ENCODE measurements at regions not wholly inside any gene's neighbourhood (a gene's known extent, or its start where the extent isn't known, plus 50 kb on each side); places are given as distances from the start of the nearest gene placed in this dataset.
"Not testable (repeated sequence)": the region's sequence is repeated elsewhere in the genome, so short reads cannot be mapped to it uniquely, and the experiment has no call there.

DNA sequence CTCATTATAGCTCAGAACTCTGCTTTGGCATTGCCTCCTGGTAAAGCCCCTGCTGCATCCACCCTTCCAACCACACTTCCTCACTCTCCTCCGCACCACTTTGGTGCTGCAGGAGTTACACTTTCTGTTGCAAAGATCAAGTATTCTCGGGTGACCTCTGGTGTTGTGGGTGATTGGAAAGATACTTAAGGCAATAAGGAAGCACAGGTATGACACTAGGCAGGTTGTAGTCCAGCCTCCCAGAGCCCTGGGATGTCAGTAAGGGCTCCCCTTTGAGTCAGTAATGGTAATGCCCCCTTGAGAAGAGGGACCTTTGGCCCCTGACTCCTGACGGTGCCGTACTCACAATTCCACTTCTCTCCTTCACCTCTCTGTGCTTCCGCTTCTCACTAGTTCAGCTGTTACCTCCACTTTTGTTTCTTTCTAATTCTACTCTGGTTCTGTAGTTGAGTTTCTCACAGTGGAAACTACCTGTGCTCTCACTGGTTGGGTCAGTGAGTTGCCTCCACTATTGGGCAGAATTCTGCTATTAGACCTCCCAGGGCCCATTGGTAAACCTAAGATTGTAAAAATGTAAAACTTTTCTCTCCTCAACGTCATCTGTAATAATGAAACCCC lies 350.0 kb downstream of the GOLGA6L6 start:
- DNase-seq (ENCODE audit: low spot score), result not testable (repeated sequence)

DNA sequence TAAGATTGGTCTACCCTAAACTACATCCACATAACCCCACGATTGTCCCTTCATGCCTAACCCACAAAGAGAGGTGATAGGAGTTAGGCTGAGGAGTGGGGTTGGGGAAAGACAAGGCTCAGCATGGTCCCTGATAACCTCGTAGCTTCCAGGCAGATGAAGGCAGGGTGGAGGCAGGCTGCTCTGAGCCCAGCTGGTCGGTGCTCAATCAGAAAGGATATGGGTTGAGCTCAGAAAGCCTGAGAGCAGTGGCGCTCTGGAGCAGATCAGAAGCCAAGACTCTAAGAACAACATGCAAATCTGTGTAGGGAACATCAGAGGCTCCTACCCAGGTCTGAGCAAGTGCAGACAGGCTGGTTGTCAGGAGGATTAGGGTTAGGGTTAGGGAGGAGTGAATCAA lies 353.0 kb downstream of the GOLGA6L6 start:
- DNase-seq (ENCODE audit: low spot score), result not testable (repeated sequence)

DNA sequence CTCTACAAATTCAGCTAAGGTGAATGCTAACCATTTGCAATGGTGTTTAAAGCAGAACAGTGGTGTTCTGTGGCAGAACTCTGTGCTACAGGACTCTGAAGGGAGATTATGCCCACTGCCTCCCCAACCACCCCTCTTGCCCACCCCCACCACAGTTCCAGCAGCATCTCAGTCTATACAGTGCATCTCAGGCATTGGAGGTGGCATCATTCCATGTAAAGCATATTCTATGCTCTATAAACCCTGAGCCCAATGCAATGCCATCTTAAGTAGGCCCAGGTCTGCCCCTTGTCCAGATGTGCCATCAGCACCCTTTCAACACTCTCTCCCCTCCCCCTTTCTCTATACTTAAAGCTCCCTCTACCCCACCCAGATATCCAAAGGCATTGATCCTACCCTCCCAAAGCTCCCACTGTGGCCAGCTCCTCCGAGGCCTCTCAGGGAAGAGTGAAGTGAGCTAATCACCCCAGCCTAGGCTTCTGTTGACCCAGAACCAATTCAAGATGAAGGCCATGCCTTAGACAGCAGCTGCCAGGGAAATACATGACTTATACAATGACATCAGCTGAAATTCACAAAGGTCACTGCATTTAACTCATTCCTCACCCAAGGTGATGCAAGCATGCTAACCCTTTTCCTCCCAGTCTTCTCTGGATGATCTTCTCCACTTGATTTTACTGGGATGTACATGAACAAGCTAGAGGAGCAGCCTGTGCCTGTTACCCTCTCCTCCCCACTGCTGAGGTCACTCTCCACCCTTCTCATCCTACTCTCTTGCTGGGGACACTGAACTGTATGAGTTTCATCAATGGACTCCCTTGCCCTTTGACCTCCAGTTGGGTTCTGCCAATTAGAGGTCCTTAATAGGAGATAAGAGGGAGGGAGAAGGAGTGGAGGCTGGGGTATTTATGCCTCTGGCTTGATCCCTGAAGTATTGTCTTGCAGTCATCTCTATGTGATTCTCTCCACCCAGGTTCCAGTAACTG lies 353.9 kb downstream of the GOLGA6L6 start:
- DNase-seq (ENCODE audit: low spot score), result not testable (repeated sequence)

DNA sequence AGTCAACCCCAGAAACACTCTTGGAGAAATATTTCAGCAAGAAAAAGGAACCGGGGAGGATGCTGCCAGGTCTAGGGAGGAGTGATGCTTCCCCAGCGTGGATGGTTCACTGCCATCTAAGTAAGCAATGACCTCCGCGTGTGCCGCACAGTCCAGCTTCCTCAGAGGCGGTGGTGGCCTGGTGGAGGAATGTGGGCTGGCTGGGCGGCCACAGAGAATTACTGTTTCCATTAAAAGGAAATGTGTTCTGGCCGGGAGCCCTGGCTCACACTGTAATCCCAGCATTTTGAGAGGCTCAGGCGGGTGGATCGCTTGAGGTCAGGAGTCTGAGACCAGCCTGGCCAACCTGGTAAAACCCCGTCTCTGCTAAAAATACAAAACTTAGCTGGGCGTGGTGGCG lies 356.7 kb downstream of the GOLGA6L6 start:
- not testable (repeated sequence) for DNase-seq (ENCODE audit: low spot score)

DNA sequence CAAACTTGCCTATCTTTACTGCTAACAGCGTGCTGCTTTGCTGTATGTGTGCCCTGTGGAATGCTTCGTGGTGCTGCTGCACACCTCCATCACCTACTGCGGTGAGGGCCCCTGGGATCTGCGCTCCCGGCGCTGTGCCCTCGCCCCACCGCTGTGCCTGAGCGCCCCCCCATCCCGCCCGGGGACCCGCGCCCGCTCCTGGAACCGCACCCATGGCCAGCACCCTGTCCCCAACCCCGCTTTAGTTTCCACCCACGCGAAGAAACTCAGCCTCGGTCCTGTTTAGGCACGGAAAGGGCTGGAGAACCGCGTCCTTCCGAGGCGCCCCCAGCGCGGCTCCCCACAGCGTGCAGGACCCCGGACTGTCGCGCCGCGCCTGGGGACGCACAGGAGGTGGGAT lies 373.4 kb downstream of the GOLGA6L6 start:
- DNase-seq (ENCODE audit: low spot score), result not testable (repeated sequence)

DNA sequence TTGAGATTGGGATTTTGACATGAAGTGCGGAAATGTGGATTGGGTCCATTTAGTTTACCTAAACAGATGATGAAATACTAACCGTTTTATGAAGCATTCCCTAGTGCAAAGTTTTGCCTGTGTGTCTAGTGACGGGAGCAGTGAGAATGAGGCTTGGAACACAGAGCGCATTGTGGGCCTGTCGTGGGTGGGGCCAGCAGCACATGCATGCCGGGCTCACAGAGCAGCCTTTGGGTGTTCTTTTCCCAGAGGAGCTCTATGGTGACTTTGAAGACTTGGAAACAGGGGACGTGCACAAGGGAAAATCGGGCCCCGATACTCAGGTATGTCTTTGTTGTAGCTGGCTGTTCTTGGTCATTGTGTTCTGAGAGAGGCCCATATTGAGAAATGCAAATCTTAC lies 388.1 kb downstream of the GOLGA6L6 start:
- not testable (repeated sequence) for DNase-seq (ENCODE audit: low spot score)

DNA sequence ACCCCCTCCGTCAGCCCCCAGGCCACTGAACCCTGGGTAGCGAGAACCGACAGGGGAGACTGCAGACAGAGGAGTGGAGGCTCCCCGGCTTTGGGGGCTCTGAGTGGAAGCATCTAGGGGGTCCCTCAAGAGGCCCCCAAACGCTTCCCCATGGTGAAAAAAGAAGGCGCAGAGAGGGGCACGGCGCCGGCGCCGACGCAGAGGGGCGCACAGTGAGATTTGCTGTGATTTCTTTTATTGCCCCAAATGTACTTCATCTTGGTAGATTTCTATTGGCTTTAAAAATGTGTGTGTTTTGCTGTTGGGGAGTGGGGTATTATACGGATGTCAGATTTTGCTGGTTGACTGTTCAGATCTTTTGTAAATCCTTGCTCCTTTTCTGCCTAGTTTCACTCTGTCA lies 392.9 kb downstream of the GOLGA6L6 start:
- not testable (repeated sequence) for DNase-seq (ENCODE audit: low spot score)

DNA sequence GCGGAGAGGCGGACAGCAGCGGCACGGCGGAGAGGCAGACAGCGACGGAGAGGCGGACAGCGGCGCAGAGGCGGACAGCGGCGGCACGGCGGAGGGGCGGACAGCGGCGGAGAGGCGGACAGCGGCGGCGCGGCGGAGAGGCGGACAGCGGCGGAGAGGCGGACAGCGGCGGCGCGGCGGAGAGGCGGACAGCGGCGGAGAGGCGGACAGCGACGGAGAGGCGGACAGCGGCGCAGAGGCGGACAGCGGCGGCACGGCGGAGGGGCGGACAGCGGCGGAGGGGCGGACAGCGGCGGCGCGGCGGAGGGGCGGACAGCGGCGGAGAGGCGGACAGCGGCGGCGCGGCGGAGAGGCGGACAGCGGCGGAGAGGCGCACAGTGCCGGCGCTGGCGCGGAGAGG lies 393.6 kb downstream of the GOLGA6L6 start:
- not testable (repeated sequence) for DNase-seq (ENCODE audit: low spot score)

DNA sequence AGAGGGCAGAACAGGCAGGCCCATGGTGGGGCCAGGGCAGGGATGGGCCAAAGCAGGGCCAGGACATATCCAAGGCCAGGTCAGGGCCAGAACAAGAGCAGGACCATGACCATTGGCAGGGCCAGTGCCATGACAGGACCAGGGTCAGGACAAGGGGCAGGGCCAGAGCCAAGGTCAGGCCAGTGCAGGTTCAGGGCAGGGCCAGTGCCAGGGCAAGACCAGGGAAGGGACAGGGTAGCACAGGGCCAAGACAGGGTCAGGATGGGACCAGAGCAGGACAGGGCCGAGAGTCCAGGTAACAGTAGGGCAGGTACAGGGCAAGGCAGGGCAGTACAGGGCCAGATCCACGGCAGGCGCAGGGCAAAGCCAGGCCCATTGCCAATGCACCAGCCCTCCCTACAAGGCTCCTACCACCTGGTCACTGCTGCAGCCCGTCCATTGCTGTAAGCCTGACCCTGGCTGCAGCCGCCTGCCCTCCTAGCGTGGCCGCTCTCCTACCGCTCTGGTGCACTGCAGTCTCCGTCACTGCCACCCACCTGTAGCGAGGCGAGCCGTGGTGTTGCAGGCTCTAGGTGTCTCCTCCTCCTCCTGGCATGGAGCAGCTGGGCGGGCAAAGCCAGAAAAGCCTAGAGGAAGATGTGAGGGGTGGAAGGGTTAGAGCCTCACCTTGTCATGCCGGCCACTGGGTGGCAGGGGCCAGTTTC lies 397.1 kb downstream of the GOLGA6L6 start:
- not testable (repeated sequence) for DNase-seq (ENCODE audit: low spot score)

DNA sequence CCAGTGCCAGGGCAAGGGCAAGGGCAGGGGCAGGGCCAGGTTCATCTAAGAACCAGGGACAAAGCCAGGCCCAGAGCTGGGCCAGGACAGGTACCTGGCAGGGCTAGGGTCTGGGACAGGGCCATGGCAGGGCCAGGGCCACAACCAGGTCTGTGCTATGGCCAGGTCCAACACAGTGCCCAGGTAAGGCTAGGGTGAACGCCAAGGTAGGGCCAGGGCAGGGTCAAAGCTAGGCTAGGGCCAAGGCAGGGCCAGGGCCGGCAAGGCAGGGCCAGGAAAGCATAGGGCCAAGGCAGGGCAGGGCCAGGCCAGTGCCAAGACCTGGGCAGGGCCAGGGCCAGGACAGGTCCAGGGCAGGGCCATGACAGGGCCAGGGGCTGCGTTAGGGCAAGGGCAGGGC lies 398.7 kb downstream of the GOLGA6L6 start:
- DNase-seq (ENCODE audit: low spot score), result not testable (repeated sequence)

DNA sequence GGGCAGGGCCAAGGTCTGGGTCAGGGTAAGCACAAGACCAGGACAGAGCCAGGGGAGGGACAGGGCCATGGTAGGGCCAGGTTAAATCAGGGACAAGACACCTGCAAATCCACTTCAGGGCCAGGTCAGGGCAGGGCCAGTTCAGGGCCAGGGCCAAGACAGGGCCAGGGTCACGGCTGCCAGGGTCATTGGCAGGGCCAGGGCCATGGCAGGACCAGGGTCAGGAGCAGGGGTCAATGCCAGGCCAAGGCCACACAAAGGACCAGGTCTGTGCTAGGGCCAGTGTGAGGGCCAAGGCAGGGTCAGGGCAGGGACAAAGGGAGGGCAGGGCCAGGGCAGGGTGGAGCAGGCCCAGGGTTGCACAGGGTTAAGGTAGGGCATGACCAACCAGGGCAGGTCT lies 399.2 kb downstream of the GOLGA6L6 start:
- DNase-seq (ENCODE audit: low spot score), result not testable (repeated sequence)

DNA sequence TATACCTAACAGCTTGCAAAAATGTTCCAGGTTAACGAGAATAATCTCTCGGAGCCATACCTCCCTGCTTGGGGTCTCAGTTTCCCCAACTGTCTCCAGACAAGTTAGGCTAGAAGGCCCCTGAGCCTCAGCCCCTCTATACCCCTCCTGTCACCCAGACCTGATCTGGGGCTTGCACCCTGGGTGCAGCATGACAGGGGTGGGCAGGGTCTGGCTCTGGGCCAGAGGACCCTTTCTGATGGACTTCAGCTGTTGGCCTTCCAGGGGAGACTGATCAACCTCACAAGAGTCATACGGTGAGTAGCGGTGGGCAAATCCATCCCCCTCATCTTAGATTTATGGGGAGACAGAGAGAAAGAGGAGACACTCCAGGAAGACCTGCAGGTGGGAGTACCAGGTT lies 416.9 kb downstream of the GOLGA6L6 start:
- DNase-seq (ENCODE audit: low spot score), result not testable (repeated sequence)

DNA sequence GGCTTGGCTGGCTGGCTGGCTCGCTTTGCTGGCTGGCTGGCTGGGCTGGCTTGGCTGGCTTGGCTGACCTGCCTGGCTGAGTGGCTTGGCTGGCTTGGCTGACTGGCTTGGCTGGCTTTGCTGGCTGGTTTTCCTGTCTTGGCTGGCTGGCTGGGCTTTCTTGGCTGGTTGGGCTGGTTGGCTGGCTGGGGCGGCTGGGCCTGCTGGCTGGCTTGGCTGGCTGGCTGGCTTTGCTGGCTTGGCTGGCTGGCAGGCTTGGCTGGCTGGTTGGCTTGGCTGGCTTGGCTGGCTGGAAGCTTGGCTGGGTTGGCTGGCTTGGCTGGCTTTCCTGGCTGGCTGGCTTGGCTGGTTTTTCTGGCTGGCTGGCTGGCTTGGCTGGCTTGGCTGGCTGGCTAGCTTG lies 435.6 kb downstream of the GOLGA6L6 start:
- no peak for DNase-seq (ENCODE audit: low spot score)

DNA sequence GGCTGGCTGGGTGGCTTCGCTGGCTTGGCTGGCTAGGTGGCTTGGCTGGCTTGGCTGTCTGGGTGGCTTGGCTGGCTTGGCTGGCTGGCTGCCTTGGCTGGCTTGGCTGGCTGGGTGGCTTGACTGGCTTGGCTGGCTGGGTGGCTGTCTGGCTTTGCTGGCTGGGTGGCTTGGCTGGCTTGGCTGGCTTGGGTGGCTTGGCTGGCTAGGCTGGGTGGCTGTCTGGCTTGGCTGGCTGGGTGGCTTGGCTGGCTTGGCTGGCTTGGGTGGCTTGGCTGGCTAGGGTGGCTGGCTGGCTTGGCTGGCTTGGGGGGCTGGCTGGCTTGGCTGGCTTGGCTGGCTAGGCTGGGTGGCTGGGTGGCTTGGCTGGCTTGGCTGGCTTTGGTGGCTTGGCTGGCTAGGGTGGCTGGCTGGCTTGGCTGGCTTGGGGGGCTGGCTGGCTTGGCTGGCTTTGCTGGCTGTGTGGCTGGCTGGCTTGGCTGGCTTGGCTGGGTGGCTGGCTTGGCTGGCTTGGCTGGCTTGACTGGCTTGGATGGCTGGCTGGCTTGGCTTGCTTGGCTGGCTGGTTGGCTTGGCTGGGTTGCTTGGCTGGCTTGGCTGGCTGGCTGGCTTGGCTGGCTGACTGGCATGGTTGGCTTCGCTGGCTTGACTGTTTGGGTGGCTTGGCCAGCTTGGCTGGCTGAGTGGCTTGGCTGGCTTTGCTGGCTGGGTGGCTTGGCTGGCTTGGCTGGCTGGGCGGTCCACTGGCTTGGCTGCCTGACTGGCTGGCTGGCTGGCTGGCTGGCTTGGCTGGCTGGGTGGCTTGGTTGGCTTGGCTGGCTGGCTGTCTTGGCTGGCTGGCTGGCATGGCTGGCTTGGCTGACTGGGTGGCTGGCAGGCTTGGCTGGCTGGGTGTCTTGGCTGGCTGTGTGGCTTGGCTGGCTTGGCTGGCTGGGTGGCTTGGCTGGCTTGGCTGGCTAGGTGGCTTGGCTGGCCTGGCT lies 436.3 kb downstream of the GOLGA6L6 start:
- DNase-seq (ENCODE audit: low spot score), result not testable (repeated sequence)

DNA sequence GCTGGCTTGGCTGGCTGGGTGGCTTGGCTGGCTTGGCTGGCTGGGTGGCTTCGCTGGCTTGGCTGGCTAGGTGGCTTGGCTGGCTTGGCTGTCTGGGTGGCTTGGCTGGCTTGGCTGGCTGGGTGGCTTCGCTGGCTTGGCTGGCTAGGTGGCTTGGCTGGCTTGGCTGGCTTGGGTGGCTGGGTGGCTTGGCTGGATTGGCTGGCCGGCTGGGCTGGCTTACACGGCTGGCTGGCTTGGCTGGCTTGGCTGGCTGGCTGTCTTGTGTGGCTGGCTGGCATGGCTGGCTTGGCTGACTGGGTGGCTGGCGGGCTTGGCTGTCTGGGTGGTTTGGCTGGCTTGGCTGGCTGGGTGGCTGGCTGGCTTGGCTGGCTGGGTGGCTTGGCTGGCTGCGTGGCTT lies 437.0 kb downstream of the GOLGA6L6 start:
- not testable (repeated sequence) for DNase-seq (ENCODE audit: low spot score)

DNA sequence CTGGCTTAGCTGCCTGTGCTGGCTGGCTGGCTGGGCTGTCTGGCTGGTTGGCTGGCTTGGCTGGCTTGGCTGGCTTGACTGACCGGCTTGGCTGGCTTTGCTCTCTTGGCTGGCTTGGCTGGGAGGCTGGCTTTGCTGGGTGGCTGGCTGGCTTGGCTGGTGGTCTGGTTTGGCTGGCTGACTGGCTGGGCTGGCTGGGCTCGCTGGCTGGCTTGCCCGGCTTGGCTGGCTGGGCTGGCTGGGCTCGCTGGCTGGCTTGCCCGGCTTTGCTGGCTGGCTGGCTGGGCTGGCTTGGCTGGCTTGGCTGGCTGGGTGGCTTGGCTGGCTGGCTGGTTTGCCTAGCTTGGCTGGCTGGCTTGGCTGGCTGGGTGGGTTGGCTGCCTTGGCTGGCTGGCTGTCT lies 438.7 kb downstream of the GOLGA6L6 start:
- not testable (repeated sequence) for DNase-seq (ENCODE audit: low spot score)

DNA sequence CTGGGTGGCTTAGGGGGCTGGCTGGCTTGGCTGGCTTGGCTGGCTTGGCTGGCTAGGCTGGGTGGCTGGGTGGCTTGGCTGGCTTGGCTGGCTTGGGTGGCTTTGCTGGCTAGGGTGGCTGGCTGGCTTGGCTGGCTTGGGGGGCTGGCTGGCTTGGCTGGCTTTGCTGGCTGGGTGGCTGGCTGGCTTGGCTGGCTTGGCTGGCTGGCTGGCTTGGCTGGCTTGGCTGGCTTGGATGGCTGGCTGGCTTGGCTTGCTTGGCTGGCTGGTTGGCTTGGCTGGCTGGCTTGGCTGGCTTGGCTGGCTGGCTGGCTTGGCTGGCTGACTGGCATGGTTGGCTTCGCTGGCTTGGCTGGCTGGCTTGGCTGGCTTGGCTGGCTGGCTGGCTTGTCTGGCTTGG lies 439.4 kb downstream of the GOLGA6L6 start:
- DNase-seq (ENCODE audit: low spot score), result not testable (repeated sequence)

DNA sequence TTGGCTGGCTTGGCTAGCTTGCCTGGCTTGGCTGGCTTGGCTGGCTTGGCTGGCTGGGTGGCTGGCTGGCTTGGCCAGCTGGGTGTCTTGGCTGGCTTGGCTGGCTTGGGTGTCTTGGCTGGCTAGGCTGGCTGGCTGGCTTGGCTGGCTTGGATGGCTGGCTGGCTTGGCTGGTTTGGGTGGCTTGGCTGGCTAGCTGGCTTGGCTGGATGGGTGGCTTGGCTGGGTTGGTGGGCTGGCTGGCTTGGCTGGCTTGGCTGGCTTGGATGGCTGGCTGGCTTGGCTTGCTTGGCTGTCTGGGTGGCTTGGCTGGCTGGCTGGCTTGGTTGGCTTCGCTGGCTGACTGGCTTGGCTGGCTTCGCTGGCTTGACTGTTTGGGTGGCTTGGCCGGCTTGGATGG lies 440.3 kb downstream of the GOLGA6L6 start:
- not testable (repeated sequence) for DNase-seq (ENCODE audit: low spot score)

DNA sequence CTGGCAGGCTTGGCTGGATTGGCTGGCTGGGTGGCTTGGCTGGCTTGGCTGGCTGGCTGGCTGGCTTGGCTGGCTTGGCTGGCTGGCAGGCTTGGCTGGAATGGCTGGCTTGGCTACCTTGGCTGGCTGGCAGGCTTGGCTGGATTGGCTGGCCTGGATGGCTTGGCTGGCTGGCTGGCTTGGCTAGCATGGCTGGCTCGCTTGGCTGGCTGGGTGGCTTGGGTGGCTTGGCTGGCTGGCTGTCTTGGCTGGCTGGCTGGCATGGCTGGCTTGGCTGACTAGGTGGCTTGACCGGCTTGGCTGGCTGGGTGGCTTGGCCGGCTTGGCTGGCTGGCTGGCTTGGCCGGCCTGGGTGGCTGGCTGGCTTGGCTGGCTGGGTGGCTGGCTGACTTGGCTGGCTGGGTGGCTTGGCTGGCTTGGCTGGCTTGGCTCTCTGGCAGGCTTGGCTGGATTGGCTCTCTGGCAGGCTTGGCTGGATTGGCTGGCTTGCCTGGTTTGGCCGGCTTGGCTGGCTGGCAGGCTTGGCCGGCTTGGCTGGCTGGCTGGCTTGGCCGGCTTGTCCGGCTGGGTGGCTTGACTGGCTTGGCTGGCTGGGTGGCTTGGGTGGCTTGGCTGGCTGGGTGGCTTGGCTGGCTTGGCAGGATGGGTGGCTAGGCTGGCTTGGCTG lies 440.9 kb downstream of the GOLGA6L6 start:
- not testable (repeated sequence) for DNase-seq (ENCODE audit: low spot score)

DNA sequence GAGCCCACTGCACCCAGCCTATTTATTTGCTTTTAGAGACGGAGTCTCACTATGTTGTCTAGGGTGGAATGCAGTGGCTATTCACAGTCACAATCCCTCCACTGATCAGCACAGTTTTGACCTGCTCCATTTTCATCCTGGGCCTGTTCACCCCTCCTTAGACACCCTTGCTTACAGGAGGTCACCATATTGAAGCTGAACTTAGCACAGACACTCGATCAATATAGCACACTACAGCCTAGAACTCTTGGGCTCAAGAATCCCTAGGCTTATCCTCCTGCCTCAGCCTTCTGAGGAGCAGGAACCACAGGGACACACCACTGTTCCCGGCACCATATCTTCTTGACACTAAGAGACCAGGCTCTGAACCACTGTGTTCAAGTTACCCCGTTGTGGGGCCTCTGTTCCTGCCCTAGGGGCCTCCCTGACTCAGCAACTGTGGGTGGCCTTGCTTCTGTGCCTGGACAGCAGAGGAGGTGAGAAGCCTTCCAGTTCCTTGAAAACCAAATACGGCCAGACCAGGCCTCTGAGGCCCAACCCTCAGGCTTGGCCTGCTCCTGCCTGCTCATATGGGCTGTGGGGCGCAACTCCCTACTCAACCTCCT lies 445.8 kb downstream of the GOLGA6L6 start:
- not testable (repeated sequence) for DNase-seq (ENCODE audit: low spot score)

Data from AG20443 (cell line).